Duodenal mucosa (tissue), 2 donors: ENCODE measurements at regions not wholly inside any gene's neighbourhood (a gene's known extent, or its start where the extent isn't known, plus 50 kb on each side); places are given as distances from the start of the nearest gene placed in this dataset.

Experiments used
- H3K27ac ChIP-seq: one replicate; pipeline ENCODE4 v1.7.0; 2013; ENCODE audit warnings: low read depth, low read length
- H3K27me3 ChIP-seq, 2 donors: one replicate each; pipeline ENCODE4 v1.7.0; 2013; ENCODE audit warnings: low read length in 2 of 2, control low read depth in 1 of 2; ENCODE audit not compliant: insufficient read depth in 2 of 2, control insufficient read depth in 1 of 2
- H3K36me3 ChIP-seq, 2 donors: one replicate each; pipeline ENCODE4 v1.7.0; 2013; ENCODE audit warnings: low read length in 2 of 2, control low read depth in 1 of 2; ENCODE audit not compliant: insufficient read depth in 2 of 2, control insufficient read depth in 1 of 2
- H3K4me1 ChIP-seq, 2 donors: one replicate each; pipeline ENCODE4 v1.7.0; 2013; ENCODE audit warnings: low read length in 2 of 2, control low read depth in 1 of 2; ENCODE audit not compliant: insufficient read depth in 2 of 2, control insufficient read depth in 1 of 2
- H3K4me3 ChIP-seq, 2 donors: one replicate each; pipeline ENCODE4 v1.7.0; 2013; ENCODE audit warnings: low read length in 2 of 2, low read depth in 1 of 2
- H3K9ac ChIP-seq, 2 donors: one replicate each; pipeline ENCODE4 v1.7.0; 2013; ENCODE audit warnings: low read length in 2 of 2, low read depth in 1 of 2
- H3K9me3 ChIP-seq, 2 donors: one replicate each; pipeline ENCODE4 v1.7.0; 2013; ENCODE audit warnings: low read length in 2 of 2, control low read depth in 1 of 2; ENCODE audit not compliant: control insufficient read depth in 1 of 2

GRCh38 chr17:69760562-69760961 is 314.5 kb upstream of the KCNJ16 start:
- H3K4me1 ChIP-seq: no peaks in the 10 kb centered on the region
- H3K27ac ChIP-seq: no peak overlapping the region
- H3K9me3 ChIP-seq: no peaks in the 10 kb centered on the region
- H3K36me3 ChIP-seq: no peaks in the 10 kb centered on the region
- peaks cover 0 to 3% of the 10 kb centered on the region in 2 donors for H3K27me3 ChIP-seq
- H3K4me3 ChIP-seq: no peak overlapping the region
- no peak overlapping the region for H3K9ac ChIP-seq

GRCh38 chr17:69761011-69761410 is 314.0 kb upstream of the KCNJ16 start:
- H3K4me3 ChIP-seq: no peak overlapping the region
- no peaks in the 10 kb centered on the region for H3K36me3 ChIP-seq
- no peaks in the 10 kb centered on the region for H3K4me1 ChIP-seq
- H3K27me3 ChIP-seq: peaks cover 0 to 3% of the 10 kb centered on the region in 2 donors
- H3K9ac ChIP-seq: no peak overlapping the region
- no peaks in the 10 kb centered on the region for H3K9me3 ChIP-seq
- H3K27ac ChIP-seq: no peak overlapping the region

- Histone ChIP-seq H3K27me3 (peaks cover 0 to 3% of the 10 kb centered on the region in 2 donors), H3K9ac (no peak overlapping the region), H3K4me1 (no peaks in the 10 kb centered on the region), H3K9me3 (no peaks in the 10 kb centered on the region), H3K27ac (no peak overlapping the region), H3K36me3 (no peaks in the 10 kb centered on the region), H3K4me3 (no peak overlapping the region)
Measured at GRCh38 chr17:69761767-69762321, 313.2 kb upstream of the KCNJ16 start.

GRCh38 chr17:69762359-69762758 is 312.7 kb upstream of the KCNJ16 start:
- no peaks in the 10 kb centered on the region for H3K36me3 ChIP-seq
- H3K27ac ChIP-seq: no peak overlapping the region
- no peak overlapping the region for H3K4me3 ChIP-seq
- no peaks in the 10 kb centered on the region for H3K9me3 ChIP-seq
- H3K4me1 ChIP-seq: no peaks in the 10 kb centered on the region
- no peak overlapping the region for H3K9ac ChIP-seq
- peaks cover 0 to 3% of the 10 kb centered on the region in 2 donors for H3K27me3 ChIP-seq

GRCh38 chr17:69762766-69763165 is 312.3 kb upstream of the KCNJ16 start:
- no peaks in the 10 kb centered on the region for H3K9me3 ChIP-seq
- H3K27ac ChIP-seq: no peak overlapping the region
- no peak overlapping the region for H3K9ac ChIP-seq

GRCh38 chr17:69763503-69763902 is 311.5 kb upstream of the KCNJ16 start:
- H3K36me3 ChIP-seq: no peaks in the 10 kb centered on the region
- no peaks in the 10 kb centered on the region for H3K9me3 ChIP-seq
- H3K9ac ChIP-seq: no peak overlapping the region
- H3K4me1 ChIP-seq: no peaks in the 10 kb centered on the region
- no peak overlapping the region for H3K27ac ChIP-seq
- peaks cover 0 to 3% of the 10 kb centered on the region in 2 donors for H3K27me3 ChIP-seq
- no peak overlapping the region for H3K4me3 ChIP-seq

More at GRCh38 chr17:69762766-69763165, 312.3 kb upstream of the KCNJ16 start:
- Histone ChIP-seq H3K4me1 (no peaks in the 10 kb centered on the region), H3K4me3 (no peak overlapping the region), H3K27me3 (peaks cover 0 to 3% of the 10 kb centered on the region in 2 donors), H3K36me3 (no peaks in the 10 kb centered on the region)

GRCh38 chr17:69764146-69764545 is 310.9 kb upstream of the KCNJ16 start:
- Histone ChIP-seq H3K9ac (no peak overlapping the region), H3K4me1 (no peaks in the 10 kb centered on the region), H3K27me3 (peaks cover 0 to 3% of the 10 kb centered on the region in 2 donors), H3K27ac (no peak overlapping the region), H3K36me3 (no peaks in the 10 kb centered on the region), H3K4me3 (no peak overlapping the region), H3K9me3 (no peaks in the 10 kb centered on the region)

GRCh38 chr17:69769050-69769449 is 306.0 kb upstream of the KCNJ16 start:
- no peaks in the 10 kb centered on the region for H3K27me3 ChIP-seq
- H3K27ac ChIP-seq: no peak overlapping the region
- H3K9ac ChIP-seq: no peak overlapping the region
- no peaks in the 10 kb centered on the region for H3K36me3 ChIP-seq
- H3K4me3 ChIP-seq: no peak overlapping the region
- no peaks in the 10 kb centered on the region for H3K4me1 ChIP-seq
- H3K9me3 ChIP-seq: no peaks in the 10 kb centered on the region

- Histone ChIP-seq H3K4me1 (no peaks in the 10 kb centered on the region), H3K9ac (no peak overlapping the region), H3K27me3 (no peaks in the 10 kb centered on the region), H3K9me3 (no peaks in the 10 kb centered on the region), H3K4me3 (no peak overlapping the region), H3K27ac (no peak overlapping the region), H3K36me3 (no peaks in the 10 kb centered on the region)
Measured at GRCh38 chr17:69773081-69773480, 301.9 kb upstream of the KCNJ16 start.

GRCh38 chr17:69779378-69780214 is 295.4 kb upstream of the KCNJ16 start:
- no peaks in the 10 kb centered on the region for H3K9me3 ChIP-seq
- H3K27me3 ChIP-seq: no peaks in the 10 kb centered on the region
- H3K4me3 ChIP-seq: no peak overlapping the region
- H3K4me1 ChIP-seq: no peaks in the 10 kb centered on the region
- no peak overlapping the region for H3K27ac ChIP-seq
- no peaks in the 10 kb centered on the region for H3K36me3 ChIP-seq
- H3K9ac ChIP-seq: no peak overlapping the region
